SH-SY5Y (cell line): ENCODE measurements at regions not wholly inside any gene's neighbourhood (a gene's known extent, or its start where the extent isn't known, plus 50 kb on each side); places are given as distances from the start of the nearest gene placed in this dataset.
A peak's percentile ranks its signal among the peaks of the same experiment; 100 is the strongest.

Experiments
- GATA2 ChIP-seq: IDR thresholded peaks from 2 replicates; pipeline ENCODE4 v1.6.1; 2011; ENCODE audit warnings: mild to moderate bottlenecking, low read depth, low read length
- GATA3 ChIP-seq: IDR thresholded peaks from 2 replicates; pipeline ENCODE4 v1.6.1; 2011; ENCODE audit warnings: low read depth, mild to moderate bottlenecking, low read length, moderate library complexity

DNA sequence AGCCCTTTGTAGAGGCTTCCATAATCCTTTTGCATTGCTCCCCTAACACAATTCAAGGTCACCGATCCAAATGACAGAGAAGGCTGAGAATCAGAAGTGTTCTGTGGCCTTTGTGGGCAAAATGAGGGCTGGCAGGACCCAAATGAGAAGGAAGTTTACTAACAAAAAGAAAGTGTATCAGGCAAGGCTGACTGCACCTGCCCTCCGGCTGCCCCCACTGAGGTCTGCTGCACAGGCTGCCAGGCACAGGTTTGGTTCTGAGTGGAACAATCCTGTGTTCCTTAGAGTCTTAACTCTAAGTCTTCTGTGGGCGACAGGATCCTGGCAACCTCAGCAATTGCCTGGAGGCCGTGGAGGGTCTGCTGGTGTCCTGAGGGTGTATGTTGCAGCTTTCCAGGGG, 568.5 kb downstream of the CMPK2 start:
- TF ChIP-seq GATA3, result no peak
- no peak for TF ChIP-seq GATA2

DNA sequence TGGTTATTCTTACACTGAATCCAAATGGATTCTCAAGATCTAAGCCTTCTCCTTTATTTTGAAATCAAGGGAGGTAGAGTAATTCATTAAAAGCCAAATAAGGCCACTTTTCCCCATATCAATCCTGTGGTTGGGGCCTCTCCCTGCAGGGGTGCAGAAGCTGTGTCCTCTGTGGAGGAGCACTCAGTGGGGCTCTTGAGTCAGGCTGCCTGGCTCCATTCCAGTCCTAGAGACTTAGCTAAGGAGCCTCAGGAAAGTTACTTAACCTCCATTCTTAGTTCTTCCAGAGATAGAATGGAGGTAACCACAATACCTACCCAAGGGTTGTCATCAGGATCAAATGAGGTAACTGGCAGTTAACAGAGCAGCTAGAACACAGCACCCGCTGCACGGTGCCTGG, 564.3 kb downstream of the CMPK2 start:
- TF ChIP-seq GATA2 (no peak), GATA3 (no peak)

- TF ChIP-seq GATA2, result no peak
- no peak for TF ChIP-seq GATA3
These were observed 556.7 kb downstream of the CMPK2 start for GRCh38 chr2:6308986-6309385.

- peak; percentile 84 for TF ChIP-seq GATA3
- peak; percentile 86 for TF ChIP-seq GATA2
These were observed 556.1 kb downstream of the CMPK2 start for GRCh38 chr2:6309415-6310255.

- peak; percentile 59; the same call in 1 of the 2 replicates for TF ChIP-seq GATA2
- 0 out of 2 replicates have a peak, but pooled peaks have one; percentile 2 for TF ChIP-seq GATA3
These were observed 555.2 kb downstream of the CMPK2 start for GRCh38 chr2:6310256-6311215.

DNA sequence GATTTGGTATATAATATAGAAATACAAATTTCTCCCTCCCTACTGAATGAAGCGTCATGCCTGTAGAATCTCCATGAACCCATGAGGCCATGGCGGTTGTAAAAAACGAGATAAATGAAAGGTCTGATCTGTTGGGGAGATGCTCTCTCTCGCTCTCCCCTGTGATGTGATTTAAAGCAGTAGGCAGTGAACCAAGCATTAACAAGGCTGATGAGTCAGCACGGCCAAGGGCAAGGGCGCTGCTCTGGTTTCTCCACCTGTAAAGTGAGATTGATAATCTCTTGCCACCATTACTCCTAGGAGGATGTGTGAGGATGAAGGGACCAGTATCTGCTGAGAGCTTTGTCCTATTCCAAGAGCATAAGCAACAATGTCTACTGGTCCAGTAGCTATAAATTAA, 553.3 kb downstream of the CMPK2 start:
- no peak for TF ChIP-seq GATA3
- no peak for TF ChIP-seq GATA2

DNA sequence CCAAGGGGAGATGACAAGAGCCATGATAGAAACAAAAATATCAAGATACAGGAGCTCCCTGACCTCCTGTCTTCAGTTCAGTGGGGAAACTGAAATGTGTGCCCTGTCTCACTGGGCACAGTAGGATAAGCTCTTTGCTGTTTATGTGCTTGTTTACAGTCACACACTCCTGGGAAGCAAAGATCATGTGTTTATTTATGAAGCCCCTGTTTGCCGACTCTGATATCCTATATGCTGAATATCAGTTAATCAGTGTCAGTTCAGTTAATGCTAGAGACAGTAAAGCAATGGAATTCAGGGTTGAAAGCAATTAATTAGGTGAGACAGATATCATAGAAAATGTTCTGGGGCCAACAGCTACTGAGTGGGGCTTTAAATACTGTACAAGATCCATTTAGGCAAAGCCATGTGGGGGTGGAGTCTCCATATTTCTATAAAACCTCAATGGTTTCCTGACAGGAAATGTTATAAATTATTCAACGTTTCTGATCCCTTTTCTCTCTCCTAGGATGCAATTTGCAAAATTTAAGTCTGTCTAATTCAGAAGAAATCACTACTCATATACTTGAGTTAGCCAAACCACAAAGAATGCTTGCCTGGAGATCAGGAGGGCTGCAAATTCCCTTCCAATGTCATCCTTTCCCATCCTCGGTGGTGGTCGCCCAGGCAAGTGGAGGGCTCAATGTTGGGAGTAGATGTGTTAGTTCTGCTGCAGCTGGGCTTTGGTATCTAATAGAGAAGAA, 551.3 kb downstream of the CMPK2 start:
- TF ChIP-seq GATA2 (no peak), GATA3 (no peak)

DNA sequence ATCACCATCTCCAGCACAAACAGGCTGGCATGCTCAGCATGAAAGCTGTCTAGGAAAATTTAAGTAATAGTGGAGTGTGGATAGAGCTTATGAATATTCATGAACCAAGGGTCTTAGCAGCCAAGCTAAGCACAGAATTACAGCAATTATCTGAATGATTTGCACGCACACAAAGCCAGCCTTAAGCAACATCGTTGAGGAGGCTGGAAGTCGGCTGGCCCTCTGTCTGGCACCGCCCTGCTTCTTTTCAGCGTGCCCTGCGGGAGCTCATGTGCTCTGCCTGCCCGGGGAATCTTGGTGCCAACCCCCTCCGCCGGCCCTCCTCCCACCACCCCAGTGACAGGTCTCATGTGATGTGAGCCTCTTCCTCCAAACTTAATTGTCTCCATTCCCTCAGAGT, 540.1 kb downstream of the CMPK2 start:
- TF ChIP-seq GATA2 (no peak), GATA3 (no peak)

- TF ChIP-seq GATA3 (no peak), GATA2 (no peak)
These were observed 538.7 kb downstream of the CMPK2 start for GRCh38 chr2:6326958-6327357.

GRCh38 chr2:6336752-6337471, 528.8 kb downstream of the CMPK2 start:
- TF ChIP-seq GATA3 (no peak), GATA2 (no peak)

GRCh38 chr2:6337472-6337820, 528.3 kb downstream of the CMPK2 start:
- TF ChIP-seq GATA3 (no peak), GATA2 (no peak)

DNA sequence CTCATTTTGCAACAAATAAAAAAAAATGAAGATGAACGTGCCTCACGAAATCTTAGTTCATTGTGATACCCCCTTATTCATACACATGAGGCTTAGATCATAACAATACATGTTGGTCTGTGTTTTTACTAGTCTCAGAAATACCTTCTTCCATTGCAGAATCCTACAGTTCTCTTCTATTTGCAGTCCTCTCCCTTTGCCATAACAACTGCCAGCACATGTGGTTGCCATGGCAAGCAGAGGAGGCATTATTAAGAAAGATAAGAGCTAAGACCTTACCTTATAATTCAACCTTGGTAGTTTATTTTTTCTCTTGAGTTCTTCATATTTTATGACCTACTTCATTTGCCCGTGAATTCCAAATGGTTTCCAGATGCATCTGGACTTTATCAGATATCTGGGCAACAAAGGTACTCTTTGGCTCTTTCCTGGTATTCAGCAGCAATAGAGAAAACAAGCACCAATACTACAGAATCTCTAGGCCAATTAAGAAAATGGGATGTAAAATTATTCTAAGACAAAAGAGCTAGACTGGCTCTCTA, 524.0 kb downstream of the CMPK2 start:
- peak; percentile 27; the same call in 1 of the 2 replicates for TF ChIP-seq GATA3
- peak; percentile 40; the same call in 1 of the 2 replicates for TF ChIP-seq GATA2

- TF ChIP-seq GATA3 (no peak), GATA2 (no peak)
These were observed 523.3 kb downstream of the CMPK2 start for GRCh38 chr2:6342273-6342920.
